Aorta (tissue), 5 donors: ENCODE measurements at regions not wholly inside any gene's neighbourhood (a gene's known extent, or its start where the extent isn't known, plus 50 kb on each side); places are given as distances from the start of the nearest gene placed in this dataset.
"Not testable (repeated sequence)": the region's sequence is repeated elsewhere in the genome, so short reads cannot be mapped to it uniquely, and the experiment has no call there.

Experiments used
- ATAC-seq: fragments of 200-7000 bp; cut with Tn5 transposase; one replicate; pipeline ENCODE4 v1.9.1; 2022; ENCODE audit warnings: moderate library complexity; ENCODE audit not compliant: low FRiP score
- DNase-seq, 2 donors: peaks; one replicate each; pipeline ENCODE4 v3.0.0-alpha.2; 2020
- H3K27ac ChIP-seq, 2 donors: one replicate each; pipeline ENCODE4 v1.5.1; 2013; ENCODE audit warnings: low read length in 2 of 2, mild to moderate bottlenecking in 2 of 2, moderate library complexity in 2 of 2, control low read depth in 1 of 2, inconsistent platforms in 1 of 2, low read depth in 1 of 2
- H3K27me3 ChIP-seq, 2 donors: one replicate each; pipeline ENCODE4 v1.6.1; 2013; ENCODE audit warnings: control low read depth in 1 of 2, low read length in 1 of 2, mild to moderate bottlenecking in 1 of 2, moderate library complexity in 1 of 2; ENCODE audit not compliant: insufficient read depth in 2 of 2, control insufficient read depth in 1 of 2
- H3K36me3 ChIP-seq, 2 donors: one replicate each; pipeline ENCODE4 v1.6.1; 2013; ENCODE audit warnings: control low read depth in 1 of 2, low read length in 1 of 2, mild to moderate bottlenecking in 1 of 2; ENCODE audit not compliant: insufficient read depth in 2 of 2, control insufficient read depth in 1 of 2
- H3K4me1 ChIP-seq, 2 donors: one replicate each; pipeline ENCODE4 v1.6.1; 2013; ENCODE audit warnings: low read length in 2 of 2, control low read depth in 1 of 2, mild to moderate bottlenecking in 1 of 2, moderate library complexity in 1 of 2; ENCODE audit not compliant: insufficient read depth in 2 of 2, control insufficient read depth in 1 of 2
- H3K4me3 ChIP-seq, 2 donors: one replicate each; pipeline ENCODE4 v1.5.1; 2013; ENCODE audit warnings: low read length in 2 of 2, control low read depth in 1 of 2, mild to moderate bottlenecking in 1 of 2
- H3K9me3 ChIP-seq: one replicate; pipeline ENCODE4 v1.6.1; 2013; ENCODE audit warnings: mild to moderate bottlenecking, low read length; ENCODE audit not compliant: control insufficient read depth
- WGBS, 2 donors: extraction: QIAGEN DNeasy Blood & Tissue Kit; methylation state at CpG; one replicate each; pipeline ENCODE4 v1.1.7; 2013; 5-methylcytosine and 5-hydroxymethylcytosine counted together
- intact Hi-C, 2 donors: fragments of 100-400 bp; cut with DNase I; formaldehyde crosslinking; loops; one replicate each; pipeline versions ENCODE4 v1.14.2 to v1.15.0; 2022
- donor health status: healthy with polysubstance abuse.
- donor health status: Bipolar disorder and iron deficiency.
- donor health status: DM: no; HTN: no; CAD: no.
- donor health status: DM: no; HTN: no; CAD: no.
- donor health status: DM: yes; HTN: yes; CAD: no.

DNA sequence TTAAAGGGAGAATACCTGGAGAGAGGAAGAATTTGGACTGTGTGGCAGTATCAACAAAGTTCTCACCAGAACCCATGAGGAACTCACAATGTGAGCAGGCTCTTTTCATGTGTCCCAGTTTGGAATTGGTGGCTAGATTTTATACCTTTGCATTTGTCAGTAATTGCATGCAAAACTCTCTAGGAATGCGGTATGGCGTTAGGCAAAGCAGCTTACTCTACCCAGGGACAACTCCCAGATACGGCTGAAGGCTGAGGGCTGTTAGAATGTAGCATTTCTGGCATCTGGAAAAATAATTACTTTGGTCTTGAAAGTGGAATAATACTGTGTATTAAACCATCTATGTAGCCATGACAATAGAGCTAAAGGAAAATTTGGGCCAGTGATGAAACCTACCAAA is 635.5 kb downstream of the SLC16A7 start:
- no peaks in the 10 kb centered on the region for H3K9me3 ChIP-seq
- no peaks in the 10 kb centered on the region for H3K36me3 ChIP-seq
- 42 to 45% methylated on average over 3 of the region's 3 CpGs for WGBS, 2 donors
- H3K4me1 ChIP-seq, result no peaks in the 10 kb centered on the region
- DNase-seq (no peak), ATAC-seq (no peak)
- intact Hi-C loops, result no loop called here
- H3K4me3 ChIP-seq, result no peak overlapping the region
- H3K27me3 ChIP-seq, result no peaks in the 10 kb centered on the region
- no peak overlapping the region for H3K27ac ChIP-seq

DNA sequence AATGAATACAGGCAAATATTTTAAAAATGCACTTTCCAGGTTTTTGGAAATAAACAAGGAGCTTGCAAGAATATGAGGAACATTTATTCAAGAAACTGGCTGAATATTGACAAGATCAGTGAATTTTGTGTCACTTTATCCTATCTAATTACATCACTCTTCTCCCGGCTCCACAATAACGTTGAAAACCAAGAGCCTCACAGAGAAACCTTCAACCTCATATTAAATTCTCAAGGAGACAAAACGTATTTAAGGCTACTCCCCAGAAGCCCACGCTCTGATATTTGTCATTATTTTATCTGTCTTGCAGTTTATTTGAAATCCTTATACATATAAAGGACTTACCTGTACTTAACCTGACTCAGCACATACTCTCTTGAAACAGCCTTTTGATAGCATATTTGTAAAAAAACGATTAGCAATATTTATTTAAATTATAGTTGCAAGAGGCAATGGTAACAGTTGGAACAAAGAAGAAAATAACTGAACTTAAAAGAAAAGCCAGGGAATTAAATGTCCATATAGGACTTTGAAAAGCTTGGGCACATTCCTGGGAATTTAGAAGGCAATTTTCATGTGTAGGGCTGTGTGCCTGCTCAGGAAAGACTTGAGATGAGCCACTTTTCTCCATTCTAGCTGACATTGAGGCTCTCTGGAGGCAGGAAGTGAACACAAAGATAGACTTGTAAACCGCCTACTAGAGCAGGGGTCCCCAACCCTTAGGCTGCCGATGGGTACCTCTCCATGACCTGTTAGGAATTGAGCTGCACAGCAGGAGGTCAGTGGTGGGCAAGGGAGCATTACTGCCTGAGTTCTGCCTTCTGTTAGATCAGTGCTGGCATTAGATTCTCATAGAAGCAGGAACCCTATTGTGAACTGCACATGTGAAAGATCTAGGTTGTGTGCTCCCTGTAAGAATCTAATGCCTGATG is 636.4 kb downstream of the SLC16A7 start:
- 76 to 79% methylated on average over 7 of the region's 7 CpGs for WGBS, 2 donors
- Histone ChIP-seq H3K9me3 (no peaks in the 10 kb centered on the region), H3K4me1 (no peaks in the 10 kb centered on the region), H3K27ac (no peak overlapping the region), H3K36me3 (no peaks in the 10 kb centered on the region), H3K27me3 (no peaks in the 10 kb centered on the region), H3K4me3 (no peak overlapping the region)
- no peak for ATAC-seq
- intact Hi-C loops, result no loop called here
- no peak for DNase-seq

DNA sequence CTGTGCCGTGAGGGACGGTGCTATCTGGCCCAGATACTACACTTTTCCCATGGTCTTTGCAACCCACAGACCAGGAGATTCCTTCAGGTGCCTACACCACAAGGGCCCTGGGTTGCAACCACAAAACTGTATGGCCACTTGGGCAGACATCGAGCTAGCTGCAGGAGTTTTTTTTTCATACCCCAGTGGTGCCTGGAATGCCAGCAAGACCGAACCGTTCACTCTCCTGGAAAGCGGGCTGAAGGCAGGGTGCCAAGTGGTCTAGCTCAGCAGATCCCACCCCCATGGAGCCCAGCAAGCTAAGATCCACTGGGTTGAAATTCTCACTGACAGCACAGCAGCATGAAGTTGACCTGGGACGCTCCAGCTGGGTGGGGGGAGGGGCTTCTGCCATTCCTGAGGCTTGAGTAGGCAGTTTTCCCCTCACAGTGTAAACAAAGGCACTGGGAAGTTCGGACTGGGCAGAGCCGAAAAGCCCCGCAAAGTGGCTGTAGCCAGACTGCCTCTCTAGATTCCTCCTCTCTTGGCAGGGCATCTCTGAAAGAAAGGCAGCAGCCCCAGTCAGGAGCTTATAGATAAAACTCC is 638.9 kb downstream of the SLC16A7 start:
- intact Hi-C loops, DNase-seq, H3K27ac ChIP-seq, H3K4me1 ChIP-seq, H3K27me3 ChIP-seq, H3K4me3 ChIP-seq, ATAC-seq, H3K36me3 ChIP-seq, H3K9me3 ChIP-seq: not testable (repeated sequence)
- WGBS, 2 donors, result 71 to 72% methylated on average over 10 of the region's 10 CpGs

DNA sequence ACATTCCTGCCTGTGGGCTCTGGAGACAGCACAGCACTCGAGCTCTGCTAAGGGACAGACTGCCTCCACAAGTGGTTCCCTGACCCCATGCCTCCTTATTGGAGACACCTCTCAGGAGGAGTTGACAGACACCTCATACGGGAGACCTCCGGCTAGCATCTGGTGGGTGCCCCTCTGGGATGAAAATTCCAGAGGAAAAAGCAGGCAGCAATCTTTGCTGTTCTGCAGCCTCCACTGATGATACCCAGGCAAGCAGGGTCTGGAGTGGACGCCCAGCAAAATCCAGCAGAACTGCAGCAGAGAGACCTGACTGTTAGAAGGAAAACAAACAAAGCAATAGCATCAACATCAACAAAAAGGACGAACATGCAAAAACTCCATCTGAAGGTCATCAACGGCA is 639.4 kb downstream of the SLC16A7 start:
- Histone ChIP-seq H3K27ac (no peak overlapping the region), H3K4me3 (no peak overlapping the region), H3K4me1 (no peaks in the 10 kb centered on the region), H3K36me3 (no peaks in the 10 kb centered on the region), H3K27me3 (no peaks in the 10 kb centered on the region), H3K9me3 (no peaks in the 10 kb centered on the region)
- ATAC-seq, result no peak
- intact Hi-C loops, result no loop called here
- DNase-seq, result no peak
- WGBS, 2 donors, result 72 to 77% methylated on average over 6 of the region's 6 CpGs

DNA sequence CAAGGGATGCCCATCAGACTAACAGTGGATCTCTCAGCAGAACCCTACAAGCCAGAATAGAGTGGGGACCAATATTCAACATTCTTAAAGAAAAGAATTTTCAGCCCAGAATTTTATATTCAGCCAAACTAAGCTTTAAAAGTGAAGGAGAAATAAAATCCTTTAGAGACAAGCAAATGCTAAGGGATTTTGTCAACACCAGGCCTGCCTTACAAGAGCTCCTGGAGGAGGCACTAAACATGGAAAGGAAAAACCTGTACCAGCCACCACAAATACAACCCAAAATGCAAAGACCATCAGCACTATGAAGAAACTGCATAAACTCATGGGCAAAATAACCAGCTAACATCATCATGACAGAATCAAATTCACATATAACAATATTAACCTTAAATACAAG is 640.6 kb downstream of the SLC16A7 start:
- intact Hi-C loops, H3K4me3 ChIP-seq, H3K4me1 ChIP-seq, H3K9me3 ChIP-seq, DNase-seq, H3K36me3 ChIP-seq, H3K27me3 ChIP-seq, ATAC-seq, H3K27ac ChIP-seq: not testable (repeated sequence)

DNA sequence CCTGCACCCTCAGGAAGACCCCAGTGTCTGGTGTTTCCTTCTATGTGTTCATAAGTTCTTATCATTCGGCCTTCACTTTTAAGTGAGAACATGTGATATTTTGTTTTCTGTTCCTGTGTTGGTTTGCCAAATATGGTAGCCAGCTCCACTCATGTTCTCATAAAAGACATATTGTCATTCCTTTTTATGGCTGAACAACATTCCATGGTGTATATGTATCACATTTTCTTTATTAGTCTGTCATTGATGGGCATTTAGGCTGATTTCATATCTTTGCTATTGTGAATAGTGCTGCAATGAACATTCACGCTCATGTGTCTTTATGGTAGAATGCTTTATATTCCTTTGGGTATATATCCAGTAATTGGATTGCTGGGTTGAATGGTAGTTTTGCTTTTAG is 645.1 kb downstream of the SLC16A7 start:
- Histone ChIP-seq H3K4me3 (no peak overlapping the region), H3K36me3 (no peaks in the 10 kb centered on the region), H3K27me3 (no peaks in the 10 kb centered on the region), H3K9me3 (no peaks in the 10 kb centered on the region), H3K27ac (no peak overlapping the region), H3K4me1 (no peaks in the 10 kb centered on the region)
- ATAC-seq (no peak), DNase-seq (no peak)
- 66 to 75% methylated on average over 2 of the region's 2 CpGs for WGBS, 2 donors
- intact Hi-C loops, result no loop called here

DNA sequence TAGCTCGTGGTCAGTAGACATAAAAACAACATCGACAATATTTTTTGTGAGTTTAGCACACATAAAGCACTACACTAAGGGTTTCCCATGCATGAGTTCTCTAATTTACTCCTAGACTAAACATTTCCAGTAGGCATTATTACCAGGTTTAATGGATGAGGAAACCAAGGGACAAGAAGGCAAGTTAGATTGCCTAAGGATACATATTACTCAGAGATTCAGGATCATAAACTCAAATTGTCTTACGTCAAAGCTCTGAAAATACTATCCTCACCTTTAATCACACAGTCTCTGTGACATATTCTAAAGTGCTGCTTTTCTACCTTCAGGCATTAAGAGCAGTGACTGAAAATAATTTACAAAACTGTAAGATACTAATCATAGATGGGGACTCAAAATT is 655.3 kb downstream of the SLC16A7 start:
- Histone ChIP-seq H3K9me3 (no peaks in the 10 kb centered on the region), H3K36me3 (no peaks in the 10 kb centered on the region), H3K4me3 (no peak overlapping the region), H3K27me3 (no peaks in the 10 kb centered on the region), H3K4me1 (no peaks in the 10 kb centered on the region), H3K27ac (no peak overlapping the region)
- no peak for ATAC-seq
- no peak for DNase-seq
- intact Hi-C loops, result no loop called here
- WGBS, 2 donors, result 32 to 40% methylated on average over 3 of the region's 3 CpGs

DNA sequence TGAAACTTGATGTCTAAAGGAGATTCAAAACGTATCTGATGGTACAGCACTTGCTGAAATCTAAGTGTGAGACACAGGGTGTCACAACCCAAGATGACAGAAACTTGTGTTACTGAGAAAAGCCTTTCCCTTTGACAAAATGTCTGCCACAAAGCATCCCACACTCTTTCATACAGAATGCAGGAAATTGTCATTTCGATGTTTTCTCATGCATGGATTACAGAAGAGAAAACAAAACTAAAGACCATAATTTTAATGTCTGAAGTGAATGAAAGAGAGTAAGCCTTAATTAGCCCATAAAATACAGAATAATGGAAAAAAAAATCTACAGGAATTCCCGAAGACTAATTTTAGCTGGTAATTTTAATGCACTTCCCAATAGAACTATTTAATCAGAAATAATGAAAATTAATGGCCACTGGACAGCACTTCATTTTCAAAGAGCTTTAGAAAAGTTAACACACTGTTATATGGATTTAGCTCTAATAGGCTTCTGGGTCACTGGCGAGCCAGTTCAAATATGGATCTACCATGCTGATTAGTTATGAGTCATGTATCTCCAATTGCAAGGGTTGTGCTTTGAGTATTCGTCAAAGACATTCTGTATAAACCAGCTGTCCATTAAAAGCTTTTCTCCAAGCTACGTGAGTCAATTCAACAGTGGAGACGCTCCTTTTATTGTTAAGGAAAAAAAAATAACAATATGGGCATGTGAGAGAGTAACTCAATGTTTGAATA is 656.7 kb downstream of the SLC16A7 start:
- Histone ChIP-seq H3K4me1 (no peaks in the 10 kb centered on the region), H3K36me3 (no peaks in the 10 kb centered on the region), H3K27ac (no peak overlapping the region), H3K9me3 (no peaks in the 10 kb centered on the region), H3K27me3 (no peaks in the 10 kb centered on the region), H3K4me3 (no peak overlapping the region)
- no peak for DNase-seq
- 85 to 87% methylated on average over 7 of the region's 7 CpGs for WGBS, 2 donors
- no peak for ATAC-seq
- intact Hi-C loops, result no loop called here
